GM12878 (cell line): ENCODE measurements at regions not wholly inside any gene's neighbourhood (a gene's known extent, or its start where the extent isn't known, plus 50 kb on each side); places are given as distances from the start of the nearest gene placed in this dataset.

Experiments
- ATAC-seq: fragments of 200-7000 bp; cut with Tn5 transposase; 3 replicates; pipeline ENCODE4 v1.9.1; 2020; ENCODE audit warnings: mild to moderate bottlenecking, moderate library complexity
- BruUV-seq: library from RNA; stranded (reverse); fragments of 400-500 nt; replicated peaks from 2 replicates; lab custom pipeline; 2021; lab: Mats Ljungman, UMichigan
- CTCF ChIA-PET: fragments of 300-600 bp; sonication (Branson Sonifier 250); formaldehyde crosslinking; extraction: SDS; loops from one replicate; lab custom pipeline; 2021; ENCODE audit warnings: inconsistent platforms; lab: Yijun Ruan, JAX
- POLR2A ChIA-PET: fragments of 350-600 bp; formaldehyde crosslinking; extraction: SDS; loops from one replicate; lab custom pipeline; 2021; ENCODE audit warnings: inconsistent platforms; lab: Charles Lee
- RAD21 ChIA-PET: fragments of 300-600 bp; sonication (Branson Sonifier 250); formaldehyde crosslinking; loops from one replicate; lab custom pipeline; 2023; ENCODE audit warnings: antibody characterized with exemption; ENCODE audit not compliant: unreplicated experiment; lab: Charles Lee
- SMC1A ChIA-PET: fragments of 300-600 bp; sonication (Branson Sonifier 250); formaldehyde crosslinking; loops from one replicate; lab custom pipeline; 2023; ENCODE audit not compliant: unreplicated experiment, uncharacterized antibody; lab: Charles Lee
- DNase-seq: peaks from one replicate; pipeline ENCODE4 v3.0.0-alpha.2; 2011; ENCODE audit warnings: low read depth, low spot score
- FAIRE-seq: peaks from 3 replicates; lab custom pipeline; 2011; peaks lifted over from hg19 to GRCh38; lab: Jason Lieb, UNC
- H2AFZ ChIP-seq: 2 replicates; pipeline ENCODE4 v1.6.0; 2011; ENCODE audit warnings: low read depth, low read length, control low read depth; ENCODE audit not compliant: control insufficient read depth
- H3K27ac ChIP-seq: 2 replicates; pipeline ENCODE4 v1.5.1; 2011; ENCODE audit warnings: control low read depth; ENCODE audit not compliant: control insufficient read depth, insufficient read depth
- H3K27me3 ChIP-seq, 2 experiments: replicated peaks in 1 of 2; 2 replicates each; pipeline versions ENCODE4 v1.6.0 to v1.6.1; 2011; ENCODE audit warnings: low read length in 1 of 2; ENCODE audit not compliant: control insufficient read depth in 2 of 2, insufficient read depth in 2 of 2
- H3K36me3 ChIP-seq, 2 experiments: 2 replicates each; pipeline ENCODE4 v1.5.1; 2011; ENCODE audit warnings: low read length in 1 of 2; ENCODE audit not compliant: control insufficient read depth in 2 of 2, insufficient read depth in 2 of 2
- H3K4me1 ChIP-seq: 2 replicates; pipeline ENCODE4 v1.6.1; 2011; ENCODE audit warnings: mild to moderate bottlenecking, low read length, moderate library complexity, mixed read lengths; ENCODE audit not compliant: control insufficient read depth, insufficient read depth
- H3K4me2 ChIP-seq: 2 replicates; pipeline ENCODE4 v1.6.0; 2011; ENCODE audit warnings: control low read depth; ENCODE audit not compliant: control insufficient read depth, insufficient read depth
- H3K4me3 ChIP-seq: fragments of 200-600 bp; sonication (generic); 2 replicates; pipeline ENCODE4 v1.5.1; 2016
- H3K79me2 ChIP-seq: 2 replicates; pipeline ENCODE4 v1.6.0; 2011; ENCODE audit warnings: low read length; ENCODE audit not compliant: control insufficient read depth, insufficient read depth
- H3K9ac ChIP-seq: 2 replicates; pipeline ENCODE4 v1.8.0; 2011; ENCODE audit warnings: low read length, control low read depth, mixed read lengths; ENCODE audit not compliant: control insufficient read depth, insufficient read depth
- H3K9me3 ChIP-seq: replicated peaks from 3 replicates; pipeline ENCODE4 v1.5.1; 2011; ENCODE audit warnings: mild to moderate bottlenecking, low read length; ENCODE audit not compliant: control insufficient read depth, insufficient read depth
- H4K20me1 ChIP-seq: 2 replicates; pipeline ENCODE4 v1.6.0; 2011; ENCODE audit not compliant: control insufficient read depth, insufficient read depth
- E2F8 ChIP-seq: fragments of 450-650 bp; IDR thresholded peaks from 2 replicates; pipeline ENCODE4 v1.6.1; 2018; ENCODE audit warnings: mild to moderate bottlenecking, low read depth, moderate library complexity; ENCODE audit not compliant: partially characterized antibody
- JUNB ChIP-seq: IDR thresholded peaks from 2 replicates; pipeline ENCODE4 v1.6.1; 2016; ENCODE audit warnings: antibody characterized with exemption, mild to moderate bottlenecking
- MEF2A ChIP-seq: IDR thresholded peaks from 2 replicates; pipeline ENCODE4 v1.6.1; 2011; ENCODE audit warnings: low read depth, mild to moderate bottlenecking, low read length, moderate library complexity; ENCODE audit not compliant: insufficient read depth
- MYC ChIP-seq: IDR thresholded peaks from 2 replicates; pipeline ENCODE4 v1.6.1; 2011; ENCODE audit warnings: mild to moderate bottlenecking, low read length, moderate library complexity, inconsistent platforms; ENCODE audit not compliant: insufficient read depth, insufficient replicate concordance, insufficient read length, severe bottlenecking
- NFYA ChIP-seq: IDR thresholded peaks from 2 replicates; pipeline ENCODE4 v1.6.1; 2011; ENCODE audit warnings: low read depth, mild to moderate bottlenecking, low read length, improper control_type of control experiment, borderline replicate concordance
- PML ChIP-seq: IDR thresholded peaks from 2 replicates; pipeline ENCODE4 v1.6.1; 2012; ENCODE audit warnings: low read length, inconsistent platforms
- SMC3 ChIP-seq: IDR thresholded peaks from 2 replicates; pipeline ENCODE4 v1.6.1; 2011; ENCODE audit warnings: low read length, improper control_type of control experiment, borderline replicate concordance
- SRF ChIP-seq, 2 experiments: IDR thresholded peaks; 2 replicates each; pipeline ENCODE4 v1.6.1; 2011; ENCODE audit warnings: low read depth in 2 of 2, low read length in 2 of 2, mild to moderate bottlenecking in 1 of 2, moderate library complexity in 1 of 2
- SUZ12 ChIP-seq: fragments of 200-600 bp; sonication (generic); IDR thresholded peaks from one replicate; pipeline ENCODE4 v1.6.1; 2018; ENCODE audit warnings: antibody characterized with exemption, mild to moderate bottlenecking; ENCODE audit not compliant: unreplicated experiment
- TCF3 ChIP-seq: IDR thresholded peaks from 2 replicates; pipeline ENCODE4 v1.6.1; 2012; ENCODE audit warnings: low read depth, mild to moderate bottlenecking, low read length, borderline replicate concordance; ENCODE audit not compliant: insufficient read depth
- WGBS: methylation state at CpG from one replicate; pipeline ENCODE4 v1.1.6; 2016; ENCODE audit warnings: low lambda C conversion rate; ENCODE audit not compliant: insufficient replicate concordance, insufficient coverage; ENCODE audit errors: missing lambda C conversion rate; 5-methylcytosine and 5-hydroxymethylcytosine counted together
- in situ Hi-C: fragments of 300-500 bp; cut with MboI; formaldehyde crosslinking; loops from 9 replicates; pipeline ENCODE4 v1.14.3; 2018; ENCODE audit warnings: mixed read lengths
- intact Hi-C: fragments of 100-400 bp; cut with micrococcal nuclease; formaldehyde crosslinking; loops from one replicate; pipeline ENCODE4 v1.14.2; 2022; ENCODE audit not compliant: unreplicated experiment

GRCh38 chr1:208923946-208924720, 659.4 kb upstream of the CAMK1G start:
- H3K4me1 ChIP-seq, result no peaks in the 10 kb centered on the region
- no peaks in the 10 kb centered on the region for H4K20me1 ChIP-seq
- ChIA-PET SMC1A (no interaction called here), CTCF (no interaction called here), POLR2A (no interaction called here), RAD21 (no interaction called here)
- H3K27me3 ChIP-seq, result no peaks in the 10 kb centered on the region
- BruUV-seq, result no TSS peak
- no peak overlapping the region for H3K4me2 ChIP-seq
- no peak overlapping the region for H3K9ac ChIP-seq
- H3K4me3 ChIP-seq, result no peak overlapping the region
- no peaks in the 10 kb centered on the region for H3K79me2 ChIP-seq
- no peak for DNase-seq
- no peak overlapping the region for H2AFZ ChIP-seq
- no peak overlapping the region for H3K27ac ChIP-seq
- 4% methylated on average over 6 of the region's 6 CpGs for WGBS
- H3K36me3 ChIP-seq, result no peaks in the 10 kb centered on the region
- ATAC-seq, result no peak
- in situ Hi-C loops (no loop called here), intact Hi-C loops (no loop called here)
- FAIRE-seq, result no peak
- TF ChIP-seq MYC (no peak), TCF3 (no peak), SRF (IDR thresholded peaks at IDR 0.05; ENCODE audit: low read depth in 2 of 2, low read length in 2 of 2) (no peak), NFYA (no peak), SMC3 (no peak)
- H3K9me3 ChIP-seq, result no peaks in the 10 kb centered on the region

- intact Hi-C loops (no loop called here), in situ Hi-C loops (no loop called here)
- ChIA-PET CTCF (no interaction called here), POLR2A (no interaction called here), RAD21 (no interaction called here), SMC1A (no interaction called here)
- FAIRE-seq (no peak), DNase-seq (no peak), ATAC-seq (no peak)
- Histone ChIP-seq H3K79me2 (no peaks in the 10 kb centered on the region), H3K9ac (no peak overlapping the region), H3K4me2 (no peak overlapping the region), H2AFZ (no peak overlapping the region), H4K20me1 (no peaks in the 10 kb centered on the region), H3K27ac (no peak overlapping the region), H3K36me3 (no peaks in the 10 kb centered on the region), H3K4me3 (no peak overlapping the region), H3K4me1 (no peaks in the 10 kb centered on the region), H3K9me3 (no peaks in the 10 kb centered on the region), H3K27me3 (no peaks in the 10 kb centered on the region)
- WGBS, result 42% methylated on average over 5 of the region's 5 CpGs
- no TSS peak for BruUV-seq
- TF ChIP-seq SUZ12 (no peak), E2F8 (no peak), PML (no peak), MEF2A (no peak), JUNB (no peak)
Observed at GRCh38 chr1:208924928-208925327, 658.6 kb upstream of the CAMK1G start.
